ENCODE measurements at regions not wholly inside any gene's neighbourhood (a gene's known extent, or its start where the extent isn't known, plus 50 kb on each side); places are given as distances from the start of the nearest gene placed in this dataset.
A peak's percentile ranks its signal among the peaks of the same experiment; 100 is the strongest.

DNA sequence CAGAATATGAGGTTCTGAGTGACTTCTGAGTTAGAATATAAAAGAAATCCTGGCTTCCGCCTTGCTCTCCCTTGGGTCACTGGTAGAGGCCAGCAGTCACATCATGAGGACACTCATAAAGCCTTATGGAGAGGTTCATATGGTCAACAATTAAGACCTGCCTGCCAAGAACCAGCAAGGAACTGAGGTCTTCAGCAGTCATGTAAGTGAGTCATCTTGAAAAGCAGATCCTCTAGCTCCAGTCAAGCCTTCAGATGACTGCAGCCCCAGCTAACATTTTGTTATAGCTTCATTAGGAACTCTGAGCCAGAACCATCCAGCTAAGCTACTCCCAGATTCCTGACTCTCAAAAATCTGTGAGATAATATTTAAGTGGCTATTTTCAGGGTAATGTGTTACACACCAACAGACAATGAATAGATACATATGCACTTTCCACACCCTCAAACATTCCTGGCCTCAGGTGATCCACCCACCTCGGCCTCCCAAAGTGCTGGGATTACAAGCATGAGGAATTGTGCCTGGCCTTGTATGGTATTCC is 447.2 kb downstream of the SHQ1 start:
- Mint-ChIP-seq H3K36me3 (no peaks in the 10 kb centered on the region), H3K4me1 (peaks cover 27% of the 10 kb centered on the region), H3K4me3 (no peak overlapping the region), H3K9me3 (peaks cover 3% of the 10 kb centered on the region), H3K27me3 (ENCODE audit: low read depth) (no peaks in the 10 kb centered on the region), H3K27ac (no peak overlapping the region)
- TF ChIP-seq, protein P1, sequence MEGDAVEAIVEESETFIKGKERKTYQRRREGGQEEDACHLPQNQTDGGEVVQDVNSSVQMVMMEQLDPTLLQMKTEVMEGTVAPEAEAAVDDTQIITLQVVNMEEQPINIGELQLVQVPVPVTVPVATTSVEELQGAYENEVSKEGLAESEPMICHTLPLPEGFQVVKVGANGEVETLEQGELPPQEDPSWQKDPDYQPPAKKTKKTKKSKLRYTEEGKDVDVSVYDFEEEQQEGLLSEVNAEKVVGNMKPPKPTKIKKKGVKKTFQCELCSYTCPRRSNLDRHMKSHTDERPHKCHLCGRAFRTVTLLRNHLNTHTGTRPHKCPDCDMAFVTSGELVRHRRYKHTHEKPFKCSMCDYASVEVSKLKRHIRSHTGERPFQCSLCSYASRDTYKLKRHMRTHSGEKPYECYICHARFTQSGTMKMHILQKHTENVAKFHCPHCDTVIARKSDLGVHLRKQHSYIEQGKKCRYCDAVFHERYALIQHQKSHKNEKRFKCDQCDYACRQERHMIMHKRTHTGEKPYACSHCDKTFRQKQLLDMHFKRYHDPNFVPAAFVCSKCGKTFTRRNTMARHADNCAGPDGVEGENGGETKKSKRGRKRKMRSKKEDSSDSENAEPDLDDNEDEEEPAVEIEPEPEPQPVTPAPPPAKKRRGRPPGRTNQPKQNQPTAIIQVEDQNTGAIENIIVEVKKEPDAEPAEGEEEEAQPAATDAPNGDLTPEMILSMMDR (IDR thresholded peaks at IDR 0.05; ENCODE audit: unreplicated experiment): no peak
- DNase-seq (ENCODE audit: low spot score in 2 of 2, unreplicated experiment in 2 of 2): no peak

DNA sequence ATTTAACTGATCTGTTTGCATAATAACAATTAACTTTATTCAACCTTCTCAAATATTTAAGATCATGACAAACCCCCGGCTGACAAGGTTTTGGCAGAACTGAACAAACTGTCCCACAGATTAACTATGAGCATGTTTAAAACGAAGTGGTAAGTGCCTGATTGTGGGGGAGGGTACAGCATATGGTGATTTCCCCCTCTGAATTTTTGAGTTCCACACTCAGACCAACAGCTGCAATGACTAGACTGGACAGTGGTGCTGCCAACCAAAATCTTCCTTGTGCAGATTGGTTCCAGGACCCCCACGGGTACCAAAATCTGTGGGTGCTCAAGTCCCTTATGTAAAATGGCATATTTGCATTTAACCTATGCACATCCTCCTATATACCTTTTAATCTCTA is 449.5 kb downstream of the SHQ1 start:
- Mint-ChIP-seq H3K4me1 (peaks cover 11% of the 10 kb centered on the region), H3K27me3 (ENCODE audit: low read depth) (no peaks in the 10 kb centered on the region), H3K27ac (no peak overlapping the region), H3K9me3 (peaks cover 6% of the 10 kb centered on the region), H3K4me3 (no peak overlapping the region), H3K36me3 (peaks cover 1% of the 10 kb centered on the region)
- TF ChIP-seq, protein P1 (IDR thresholded peaks at IDR 0.05; ENCODE audit: unreplicated experiment): no peak
- no peak for DNase-seq (ENCODE audit: low spot score in 2 of 2, unreplicated experiment in 2 of 2)

DNA sequence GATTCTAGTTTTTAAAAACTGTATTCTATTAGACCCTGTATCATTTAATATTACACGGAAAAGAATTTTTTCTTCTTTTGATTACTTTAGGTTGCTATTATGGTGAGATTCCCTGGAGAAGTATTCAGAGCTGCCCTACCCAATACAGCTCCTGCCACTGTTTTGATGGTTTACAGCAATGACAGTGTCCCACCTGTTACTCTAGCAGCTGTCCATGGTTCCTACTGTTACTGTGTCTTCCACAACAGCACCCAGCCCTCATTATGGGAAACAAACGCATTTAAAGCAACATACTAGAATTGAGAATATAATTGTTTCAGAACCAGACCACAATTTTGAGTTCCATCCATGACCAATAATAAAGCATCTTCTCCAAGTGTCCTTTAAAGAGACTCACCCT is 450.7 kb downstream of the SHQ1 start:
- H3K4me1 Mint-ChIP-seq: peaks cover 3% of the 10 kb centered on the region
- H3K27ac Mint-ChIP-seq: no peak overlapping the region
- no peaks in the 10 kb centered on the region for H3K27me3 Mint-ChIP-seq (ENCODE audit: low read depth)
- no peak for DNase-seq (ENCODE audit: low spot score in 2 of 2, unreplicated experiment in 2 of 2)
- H3K4me3 Mint-ChIP-seq: no peak overlapping the region
- TF ChIP-seq, protein P1 (IDR thresholded peaks at IDR 0.05; ENCODE audit: unreplicated experiment): no peak
- H3K9me3 Mint-ChIP-seq: peaks cover 8% of the 10 kb centered on the region
- H3K36me3 Mint-ChIP-seq: peaks cover 1% of the 10 kb centered on the region

DNA sequence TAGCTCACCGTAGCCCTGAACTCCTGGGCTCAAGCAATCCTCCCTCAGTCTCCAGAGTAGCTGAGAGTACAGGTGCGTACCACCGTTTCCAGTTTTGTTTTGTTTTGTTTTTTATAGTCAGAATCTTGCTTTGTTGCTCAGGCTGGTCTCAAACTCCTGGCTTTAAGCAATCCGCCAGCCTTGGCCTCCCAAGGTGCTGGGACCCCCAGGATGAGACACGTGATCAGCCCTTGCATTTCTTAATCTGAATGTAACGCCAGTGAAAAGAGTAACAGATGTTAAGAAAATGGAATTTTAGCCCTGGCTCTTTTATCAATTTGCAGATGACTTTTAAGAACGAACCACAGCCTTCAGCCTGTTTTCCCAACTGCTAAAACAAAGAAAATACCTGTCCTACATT is 451.3 kb downstream of the SHQ1 start:
- H3K4me3 Mint-ChIP-seq: no peak overlapping the region
- TF ChIP-seq, protein P1 (IDR thresholded peaks at IDR 0.05; ENCODE audit: unreplicated experiment): no peak
- no peak for DNase-seq (ENCODE audit: low spot score in 2 of 2, unreplicated experiment in 2 of 2)
- no peak overlapping the region for H3K27ac Mint-ChIP-seq
- no peaks in the 10 kb centered on the region for H3K27me3 Mint-ChIP-seq (ENCODE audit: low read depth)
- H3K9me3 Mint-ChIP-seq: peaks cover 8% of the 10 kb centered on the region
- H3K4me1 Mint-ChIP-seq: peaks cover 3% of the 10 kb centered on the region
- peaks cover 1% of the 10 kb centered on the region for H3K36me3 Mint-ChIP-seq

DNA sequence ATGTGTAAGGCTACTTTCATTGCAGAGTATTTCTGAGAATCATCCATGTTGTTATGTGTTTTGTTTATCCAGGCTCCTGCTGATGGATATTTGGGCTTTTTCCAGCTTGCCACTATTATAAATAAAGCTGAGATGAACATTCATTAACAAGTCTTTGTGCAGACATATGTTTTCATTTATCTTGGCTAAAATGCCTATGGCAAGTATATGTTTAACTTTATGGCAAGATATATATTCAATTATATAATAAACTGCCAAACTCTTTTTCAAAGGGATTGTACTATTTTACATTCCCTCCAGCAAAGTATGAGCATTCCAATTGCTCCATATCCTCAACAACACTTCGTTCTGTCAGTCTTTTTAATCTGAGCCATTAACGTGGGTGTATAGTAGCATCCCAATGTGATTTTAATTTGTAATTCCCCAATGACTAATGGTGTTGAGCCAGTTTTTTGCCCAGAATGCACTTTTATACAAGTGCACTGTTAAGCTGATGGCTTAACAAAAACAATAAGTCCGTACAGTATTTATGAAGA is 452.4 kb downstream of the SHQ1 start:
- Mint-ChIP-seq H3K4me1 (peaks cover 3% of the 10 kb centered on the region), H3K4me3 (no peak overlapping the region), H3K27ac (peak overlapping the region; percentile 43)

More for the DNA sequence above, 452.4 kb downstream of the SHQ1 start:
- peaks cover 1% of the 10 kb centered on the region for H3K36me3 Mint-ChIP-seq
- TF ChIP-seq, protein P1 (IDR thresholded peaks at IDR 0.05; ENCODE audit: unreplicated experiment): no peak
- H3K27me3 Mint-ChIP-seq (ENCODE audit: low read depth): no peaks in the 10 kb centered on the region
- peaks cover 8% of the 10 kb centered on the region for H3K9me3 Mint-ChIP-seq
- DNase-seq (ENCODE audit: low spot score in 2 of 2, unreplicated experiment in 2 of 2): no peak
